ENCODE measurements at regions not wholly inside any gene's neighbourhood (a gene's known extent, or its start where the extent isn't known, plus 50 kb on each side); places are given as distances from the start of the nearest gene placed in this dataset.

DNA sequence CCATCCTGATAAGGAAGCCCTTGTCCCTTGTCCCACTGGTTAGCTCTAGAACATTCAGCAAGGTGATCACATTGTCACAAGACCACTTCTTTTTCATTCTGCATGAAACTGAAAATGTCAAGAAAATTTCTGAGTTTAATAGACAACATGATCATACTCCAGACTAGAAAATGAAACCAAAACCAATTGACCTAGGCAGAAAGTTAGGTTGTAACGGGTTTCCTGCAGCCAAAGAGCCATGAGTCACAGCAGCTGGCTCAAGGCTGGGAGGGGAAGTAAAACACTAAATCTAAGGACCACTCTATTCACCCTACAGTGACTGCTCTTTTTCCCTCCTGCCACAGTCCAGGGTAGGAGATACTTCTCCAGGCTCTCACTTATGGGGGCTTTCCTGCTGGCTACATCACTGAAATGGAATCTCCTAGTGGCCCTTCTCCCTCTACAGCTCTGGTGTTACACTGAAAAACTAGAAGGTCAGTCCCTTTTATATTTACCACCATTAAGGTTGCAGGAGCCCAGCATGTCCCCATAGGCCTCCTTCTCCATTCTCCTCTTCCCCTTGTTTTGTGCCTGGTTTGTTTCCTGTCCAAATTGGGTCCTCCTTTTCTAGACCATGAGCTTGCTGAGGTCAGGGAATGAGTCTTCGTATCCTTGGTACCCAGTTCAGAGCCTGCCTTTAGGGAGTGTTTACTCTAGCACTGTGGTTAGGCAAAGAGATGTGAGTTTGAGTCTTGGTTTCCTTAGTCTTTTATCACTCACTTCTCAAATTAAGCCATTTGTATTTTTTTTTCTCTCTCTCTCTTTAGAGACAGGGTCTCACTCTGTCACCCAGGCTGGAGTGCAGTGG is 236.5 kb upstream of the JUN start:
- TF ChIP-seq, protein P1, sequence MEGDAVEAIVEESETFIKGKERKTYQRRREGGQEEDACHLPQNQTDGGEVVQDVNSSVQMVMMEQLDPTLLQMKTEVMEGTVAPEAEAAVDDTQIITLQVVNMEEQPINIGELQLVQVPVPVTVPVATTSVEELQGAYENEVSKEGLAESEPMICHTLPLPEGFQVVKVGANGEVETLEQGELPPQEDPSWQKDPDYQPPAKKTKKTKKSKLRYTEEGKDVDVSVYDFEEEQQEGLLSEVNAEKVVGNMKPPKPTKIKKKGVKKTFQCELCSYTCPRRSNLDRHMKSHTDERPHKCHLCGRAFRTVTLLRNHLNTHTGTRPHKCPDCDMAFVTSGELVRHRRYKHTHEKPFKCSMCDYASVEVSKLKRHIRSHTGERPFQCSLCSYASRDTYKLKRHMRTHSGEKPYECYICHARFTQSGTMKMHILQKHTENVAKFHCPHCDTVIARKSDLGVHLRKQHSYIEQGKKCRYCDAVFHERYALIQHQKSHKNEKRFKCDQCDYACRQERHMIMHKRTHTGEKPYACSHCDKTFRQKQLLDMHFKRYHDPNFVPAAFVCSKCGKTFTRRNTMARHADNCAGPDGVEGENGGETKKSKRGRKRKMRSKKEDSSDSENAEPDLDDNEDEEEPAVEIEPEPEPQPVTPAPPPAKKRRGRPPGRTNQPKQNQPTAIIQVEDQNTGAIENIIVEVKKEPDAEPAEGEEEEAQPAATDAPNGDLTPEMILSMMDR (IDR thresholded peaks at IDR 0.05): no peak

DNA sequence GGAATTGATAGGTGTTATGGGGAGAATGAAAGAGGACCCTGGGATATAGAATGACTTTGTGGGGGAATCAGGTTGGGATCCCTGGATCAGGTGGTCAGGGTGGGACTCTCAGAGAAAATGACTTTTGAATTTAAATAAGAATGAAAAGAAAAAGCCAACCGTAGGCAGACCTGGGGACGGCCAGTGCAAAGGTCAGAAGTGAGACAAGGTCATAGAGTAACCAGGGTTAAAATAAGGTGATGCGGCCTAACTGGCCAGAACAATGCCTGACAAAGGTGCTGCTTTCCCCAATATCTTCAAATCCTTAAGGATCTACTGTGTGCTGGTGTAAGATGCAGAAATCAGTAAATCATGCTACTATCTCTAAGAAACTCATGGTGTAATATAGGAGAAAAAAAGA is 238.4 kb upstream of the JUN start:
- TF ChIP-seq, protein P1 (IDR thresholded peaks at IDR 0.05): no peak

DNA sequence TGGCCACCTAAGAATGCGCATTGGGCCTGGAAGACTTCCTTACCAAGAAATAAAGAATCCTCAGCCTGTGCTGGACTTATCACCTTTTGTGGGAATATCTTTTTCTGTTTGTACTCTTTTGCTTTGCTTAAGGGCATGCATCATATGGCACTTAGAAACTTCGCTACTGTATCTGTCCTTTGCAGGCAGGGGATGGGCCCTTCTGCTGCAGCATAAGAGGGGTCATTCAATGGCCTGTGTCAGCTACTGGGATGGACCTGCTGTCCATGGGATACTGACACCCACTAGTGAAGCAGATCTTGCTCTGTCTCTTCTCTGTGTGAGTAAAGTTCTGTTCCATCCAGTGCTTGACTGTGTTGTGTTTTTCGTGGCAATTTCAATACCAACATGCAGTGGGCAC is 239.0 kb upstream of the JUN start:
- TF ChIP-seq, protein P1 (IDR thresholded peaks at IDR 0.05): no peak

DNA sequence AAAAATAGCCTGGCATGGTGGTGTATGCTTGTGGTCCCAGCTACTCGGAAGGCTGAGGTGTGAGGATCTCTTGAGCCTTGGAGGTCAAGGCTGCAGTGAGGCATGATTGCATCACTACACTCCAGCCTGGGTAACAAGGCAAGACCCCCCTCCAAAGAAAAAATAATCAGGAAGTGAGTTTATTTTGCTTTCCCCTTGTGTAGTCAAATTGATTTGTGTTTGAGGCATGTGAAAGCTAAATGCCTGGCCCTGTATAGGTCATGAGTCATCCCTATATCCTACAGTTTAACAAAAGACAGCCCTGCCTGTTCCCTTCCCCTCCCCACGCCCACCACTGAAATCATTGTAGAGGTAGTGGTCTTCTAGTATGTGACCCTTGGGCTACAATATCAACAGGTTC is 241.4 kb upstream of the JUN start:
- TF ChIP-seq, protein P1 (IDR thresholded peaks at IDR 0.05): no peak

DNA sequence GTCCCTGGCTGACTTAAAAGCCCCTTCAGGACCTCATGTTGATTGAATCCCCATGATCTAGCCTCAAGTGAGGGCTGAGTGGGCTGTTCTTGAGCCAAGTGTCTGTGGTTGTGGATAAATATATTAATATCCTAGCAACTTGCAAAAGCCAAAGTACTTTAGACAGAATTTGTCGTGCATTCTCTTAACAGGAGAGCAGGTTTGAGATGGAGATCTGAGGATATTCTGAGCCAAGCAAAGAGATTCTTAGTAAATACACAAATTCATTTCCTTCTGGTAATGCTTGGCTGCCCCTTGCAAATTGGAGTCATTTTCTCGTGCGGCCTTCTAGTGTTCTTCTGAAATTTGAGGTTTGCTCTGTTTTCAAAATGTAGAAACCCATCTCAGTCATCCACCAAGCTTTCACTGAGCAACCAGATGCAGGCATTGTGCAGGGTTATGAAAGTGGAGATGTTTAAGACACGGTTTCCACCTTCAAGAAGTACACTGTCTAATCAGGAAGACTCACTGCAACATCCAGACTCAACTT is 242.1 kb upstream of the JUN start:
- TF ChIP-seq, protein P1 (IDR thresholded peaks at IDR 0.05): no peak

DNA sequence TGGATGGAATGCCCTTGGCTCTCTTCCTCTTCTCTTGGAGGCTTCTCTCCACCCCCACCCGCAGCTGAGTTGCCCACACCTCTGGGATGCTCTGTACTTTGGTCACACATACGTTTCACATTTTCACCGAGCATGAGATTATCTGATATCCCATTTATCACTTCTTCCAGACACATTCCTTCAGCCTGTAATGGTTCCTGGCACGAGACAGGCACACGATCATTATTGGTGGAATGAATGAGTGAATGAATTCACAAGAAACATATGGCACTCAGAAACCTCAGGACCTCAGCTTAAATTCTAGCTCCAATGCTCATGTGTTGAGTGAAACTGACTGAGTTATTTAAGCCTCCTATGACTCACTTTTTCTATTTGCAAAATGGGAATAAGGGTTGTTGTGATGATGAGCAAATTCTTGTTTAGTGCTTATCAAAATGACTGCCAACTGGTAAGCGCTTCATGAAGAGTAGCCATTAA is 242.7 kb upstream of the JUN start:
- TF ChIP-seq, protein P1 (IDR thresholded peaks at IDR 0.05): no peak

- TF ChIP-seq, protein P1 (IDR thresholded peaks at IDR 0.05): no peak
These were observed 243.3 kb upstream of the JUN start for GRCh38 chr1:59027177-59027576.
